HEK293T (cell line): ENCODE measurements at regions not wholly inside any gene's neighbourhood (a gene's known extent, or its start where the extent isn't known, plus 50 kb on each side); places are given as distances from the start of the nearest gene placed in this dataset.

Source experiments
- CTCF ChIA-PET: fragments of 350-600 bp; formaldehyde crosslinking; extraction: SDS; loops from one replicate; lab custom pipeline; 2021; ENCODE audit warnings: antibody characterized with exemption, inconsistent platforms; lab: Yijun Ruan, JAX
- POLR2A ChIA-PET: fragments of 350-600 bp; formaldehyde crosslinking; extraction: SDS; loops from one replicate; lab custom pipeline; 2020; ENCODE audit warnings: antibody characterized with exemption, inconsistent platforms; lab: Yijun Ruan, JAX
- DNase-seq: peaks from one replicate; pipeline ENCODE4 v3.0.0; 2012; ENCODE audit warnings: mixed read lengths; ENCODE audit errors: extremely low spot score
- ARNT ChIP-seq: fragments of 450-650 bp; IDR thresholded peaks from 2 replicates; pipeline ENCODE4 v1.6.1; 2017; ENCODE audit warnings: mild to moderate bottlenecking
- BHLHE40 ChIP-seq: fragments of 450-650 bp; IDR thresholded peaks from 2 replicates; pipeline ENCODE4 v1.6.1; 2016; ENCODE audit warnings: mild to moderate bottlenecking, moderate library complexity, borderline replicate concordance
- CTBP1 ChIP-seq: fragments of 450-650 bp; IDR thresholded peaks from 2 replicates; pipeline ENCODE4 v1.6.1; 2016; ENCODE audit warnings: borderline replicate concordance
- ELF4 ChIP-seq: fragments of 450-650 bp; IDR thresholded peaks from 2 replicates; pipeline ENCODE4 v1.6.1; 2017; ENCODE audit warnings: antibody characterized with exemption
- FOXA1 ChIP-seq: fragments of 450-650 bp; IDR thresholded peaks from 2 replicates; pipeline ENCODE4 v1.6.1; 2016; ENCODE audit warnings: mild to moderate bottlenecking
- FOXK2 ChIP-seq: fragments of 450-650 bp; IDR thresholded peaks from 2 replicates; pipeline ENCODE4 v1.6.1; 2016; ENCODE audit warnings: mild to moderate bottlenecking
- FOXM1 ChIP-seq: fragments of 450-650 bp; IDR thresholded peaks from 2 replicates; pipeline ENCODE4 v1.6.1; 2017; ENCODE audit warnings: mild to moderate bottlenecking, borderline replicate concordance
- HDGF ChIP-seq: fragments of 450-650 bp; IDR thresholded peaks from 2 replicates; pipeline ENCODE4 v1.6.1; 2017; ENCODE audit warnings: antibody characterized with exemption, borderline replicate concordance
- L3MBTL2 ChIP-seq: fragments of 450-650 bp; conservative IDR thresholded peaks from 2 replicates; pipeline ENCODE4 v1.6.1; 2016; ENCODE audit warnings: mild to moderate bottlenecking
- LEF1 ChIP-seq: fragments of 450-650 bp; IDR thresholded peaks from 2 replicates; pipeline ENCODE4 v1.6.1; 2017; ENCODE audit warnings: mild to moderate bottlenecking, borderline replicate concordance
- NFRKB ChIP-seq: fragments of 450-650 bp; IDR thresholded peaks from 2 replicates; pipeline ENCODE4 v1.6.1; 2016; ENCODE audit warnings: mild to moderate bottlenecking, moderate library complexity
- SP1 ChIP-seq: fragments of 450-650 bp; IDR thresholded peaks from 2 replicates; pipeline ENCODE4 v1.6.1; 2017
- SUZ12 ChIP-seq: fragments of 450-650 bp; IDR thresholded peaks from 2 replicates; pipeline ENCODE4 v1.6.1; 2016; ENCODE audit warnings: mild to moderate bottlenecking
- TARDBP ChIP-seq: fragments of 450-650 bp; IDR thresholded peaks from 2 replicates; pipeline ENCODE4 v1.6.1; 2016
- ZNF384 ChIP-seq: fragments of 450-650 bp; IDR thresholded peaks from 2 replicates; pipeline ENCODE4 v1.6.1; 2016
- TF ChIP-seq, protein P1 (sequence below): fragments of 450-650 bp; IDR thresholded peaks from 2 replicates; pipeline ENCODE4 v1.6.1; 2016

DNA sequence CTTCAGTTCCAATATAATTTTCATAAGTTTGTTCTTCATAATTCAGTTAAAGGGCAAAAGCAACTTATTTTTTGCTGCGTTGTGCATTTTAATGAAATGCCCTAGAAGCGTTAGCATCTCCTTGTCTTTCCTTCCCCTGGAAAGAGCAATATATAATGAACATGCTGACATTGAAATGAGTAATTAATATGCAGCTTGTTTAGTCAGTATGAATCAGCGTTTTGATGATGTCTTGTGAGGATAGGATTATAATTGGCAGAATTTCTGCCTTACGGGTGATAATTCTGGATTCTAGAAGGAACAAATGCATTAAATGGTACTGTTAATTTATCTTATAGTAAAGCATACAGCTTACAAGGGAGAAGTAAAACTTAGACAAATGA, 152.3 kb upstream of the MMADHC start:
- no peak for TF ChIP-seq ARNT
- no peak for TF ChIP-seq SUZ12
- TF ChIP-seq FOXA1, result no peak
- no peak for TF ChIP-seq BHLHE40
- no peak for TF ChIP-seq SP1
- TF ChIP-seq TARDBP, result no peak
- TF ChIP-seq NFRKB, result no peak
- TF ChIP-seq, protein P1, sequence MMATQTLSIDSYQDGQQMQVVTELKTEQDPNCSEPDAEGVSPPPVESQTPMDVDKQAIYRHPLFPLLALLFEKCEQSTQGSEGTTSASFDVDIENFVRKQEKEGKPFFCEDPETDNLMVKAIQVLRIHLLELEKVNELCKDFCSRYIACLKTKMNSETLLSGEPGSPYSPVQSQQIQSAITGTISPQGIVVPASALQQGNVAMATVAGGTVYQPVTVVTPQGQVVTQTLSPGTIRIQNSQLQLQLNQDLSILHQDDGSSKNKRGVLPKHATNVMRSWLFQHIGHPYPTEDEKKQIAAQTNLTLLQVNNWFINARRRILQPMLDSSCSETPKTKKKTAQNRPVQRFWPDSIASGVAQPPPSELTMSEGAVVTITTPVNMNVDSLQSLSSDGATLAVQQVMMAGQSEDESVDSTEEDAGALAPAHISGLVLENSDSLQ, result no peak
- TF ChIP-seq ZNF384, result no peak
- TF ChIP-seq CTBP1, result no peak
- no peak for DNase-seq
- CTCF ChIA-PET, result no interaction called here
- POLR2A ChIA-PET, result no interaction called here

DNA sequence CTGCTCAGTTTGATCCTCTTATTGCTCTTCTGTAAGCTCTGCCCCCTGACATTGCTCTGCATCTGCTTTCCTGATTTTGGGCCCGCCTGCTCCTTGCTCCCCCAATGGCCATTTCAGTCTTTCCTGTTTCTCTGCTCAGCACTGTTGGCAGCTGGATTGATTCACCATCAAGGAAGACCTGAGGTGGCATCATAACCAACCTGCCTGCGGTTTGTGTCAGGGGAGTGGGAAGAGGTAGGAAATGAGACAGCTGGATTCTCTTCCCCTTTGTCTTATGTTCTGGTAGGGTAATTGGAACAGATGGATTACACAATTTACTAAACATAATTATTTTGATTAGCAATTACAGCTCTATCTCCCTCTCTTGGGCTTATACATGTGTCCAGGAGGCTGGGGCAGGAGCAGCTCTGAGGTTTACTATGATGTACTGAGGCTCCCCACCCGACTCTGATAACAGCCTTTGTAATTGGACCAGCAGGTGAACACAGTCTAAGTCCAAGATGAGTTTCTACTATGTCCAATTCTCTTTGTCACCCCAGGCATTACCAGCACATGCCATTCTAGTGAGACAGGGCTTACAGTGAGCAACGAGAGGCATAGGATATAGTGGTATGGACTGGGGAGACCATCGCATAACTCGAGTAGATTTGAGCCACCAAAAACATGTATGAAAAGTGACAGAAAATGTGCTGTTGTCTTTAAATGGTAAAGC, 151.8 kb upstream of the MMADHC start:
- CTCF ChIA-PET, result no interaction called here
- TF ChIP-seq ARNT (no peak), CTBP1 (no peak), ZNF384 (no peak), SUZ12 (no peak), ELF4 (no peak), LEF1 (no peak), NFRKB (no peak), FOXK2 (no peak), BHLHE40 (no peak), FOXA1 (no peak)
- TF ChIP-seq, protein P1, result no peak
- POLR2A ChIA-PET, result no interaction called here
- no peak for DNase-seq

DNA sequence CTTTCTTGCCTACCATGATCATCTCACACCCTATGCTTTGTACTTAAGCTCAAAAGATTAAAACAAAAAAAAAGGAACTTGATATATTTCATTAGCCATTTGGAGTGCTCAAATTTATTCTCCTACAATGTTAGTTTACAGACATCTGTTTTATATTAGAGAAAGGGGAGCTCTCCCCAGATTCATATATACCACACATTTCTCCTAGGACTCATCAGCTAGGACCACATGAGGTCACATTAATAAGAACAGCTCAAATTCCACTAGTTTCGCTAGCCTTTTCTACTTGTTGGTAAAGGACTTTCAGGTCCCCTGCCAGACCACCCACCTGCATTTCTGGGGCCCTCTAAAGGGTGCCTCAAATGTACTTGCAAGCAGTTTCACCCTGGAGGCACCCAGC, 151.2 kb upstream of the MMADHC start:
- POLR2A ChIA-PET, result no interaction called here
- no peak for DNase-seq
- TF ChIP-seq L3MBTL2, result no peak
- no peak for TF ChIP-seq HDGF
- TF ChIP-seq BHLHE40, result no peak
- TF ChIP-seq FOXA1, result no peak
- no peak for TF ChIP-seq FOXK2
- no peak for TF ChIP-seq ARNT
- TF ChIP-seq FOXM1, result no peak
- TF ChIP-seq NFRKB, result no peak
- no peak for TF ChIP-seq ZNF384
- TF ChIP-seq CTBP1, result no peak
- no peak for TF ChIP-seq SP1
- TF ChIP-seq LEF1, result no peak
- no peak for TF ChIP-seq SUZ12
- no peak for TF ChIP-seq ELF4
- TF ChIP-seq, protein P1, result no peak
- TF ChIP-seq TARDBP, result no peak
- CTCF ChIA-PET, result no interaction called here

DNA sequence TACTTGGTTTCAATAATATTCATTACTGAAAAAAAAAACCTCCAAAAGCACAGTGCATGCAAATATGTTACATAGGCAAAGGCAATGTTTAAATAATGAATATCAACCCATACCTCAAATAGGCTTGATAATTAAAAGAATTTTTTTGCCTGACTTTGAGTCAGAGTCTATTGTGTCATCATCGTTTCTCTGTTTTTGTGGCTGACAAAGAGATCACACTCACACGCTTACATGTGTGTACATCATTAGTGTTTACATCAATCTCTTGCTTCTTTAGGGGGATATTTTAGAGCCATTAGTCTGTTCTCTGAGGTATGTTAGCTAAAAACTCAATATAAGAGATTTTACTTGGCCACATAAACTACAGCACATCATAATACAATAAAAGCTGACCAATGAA, 150.3 kb upstream of the MMADHC start:
- ChIA-PET POLR2A (no interaction called here), CTCF (no interaction called here)
- DNase-seq, result no peak
- TF ChIP-seq SP1 (no peak), HDGF (no peak), NFRKB (no peak), SUZ12 (no peak), FOXA1 (no peak), FOXM1 (no peak), BHLHE40 (no peak), ELF4 (no peak), L3MBTL2 (no peak), LEF1 (no peak)

DNA sequence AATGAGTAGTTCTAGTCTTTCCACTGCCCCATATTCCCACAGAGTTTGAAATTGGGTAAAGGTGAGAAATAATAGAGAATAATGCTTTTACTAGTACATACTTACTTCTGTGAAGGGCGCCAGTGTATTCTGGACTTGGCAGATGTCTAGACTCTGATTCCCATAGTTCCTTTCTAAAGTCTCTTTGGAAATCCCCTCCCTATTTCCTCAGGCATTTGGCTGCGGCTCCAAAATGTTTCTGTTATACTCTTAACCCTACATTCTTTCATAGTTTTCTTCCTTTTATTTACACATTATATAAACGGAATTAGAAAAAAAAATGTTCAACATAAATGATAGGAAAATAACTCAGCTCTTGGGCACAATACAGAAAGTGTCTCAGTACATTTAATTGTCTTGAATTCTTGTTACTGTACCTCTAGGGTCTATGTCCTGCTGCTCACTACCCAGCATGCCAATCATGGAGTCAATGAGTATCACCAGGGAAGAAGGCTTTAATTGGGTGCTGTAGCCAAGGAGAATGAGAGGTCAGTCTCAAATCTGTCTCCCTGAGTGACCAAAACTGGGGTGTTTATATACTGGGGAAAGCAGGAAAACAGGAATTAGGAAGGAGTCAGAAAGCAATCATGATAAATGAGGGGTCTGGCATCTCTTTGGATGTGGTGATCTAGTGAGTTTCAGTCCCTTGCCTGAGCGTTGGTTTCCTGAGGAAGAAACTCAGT, 147.8 kb upstream of the MMADHC start:
- ChIA-PET CTCF (no interaction called here), POLR2A (no interaction called here)
- TF ChIP-seq BHLHE40, result no peak
- TF ChIP-seq, protein P1, result no peak
- no peak for TF ChIP-seq ZNF384
- no peak for TF ChIP-seq FOXM1
- no peak for TF ChIP-seq HDGF
- TF ChIP-seq L3MBTL2, result no peak
- TF ChIP-seq FOXK2, result no peak
- TF ChIP-seq ARNT, result no peak
- no peak for TF ChIP-seq ELF4
- TF ChIP-seq TARDBP, result no peak
- no peak for TF ChIP-seq SUZ12
- no peak for TF ChIP-seq SP1
- TF ChIP-seq FOXA1, result no peak
- no peak for TF ChIP-seq LEF1
- TF ChIP-seq NFRKB, result no peak
- no peak for DNase-seq
